ENCODE measurements at regions not wholly inside any gene's neighbourhood (a gene's known extent, or its start where the extent isn't known, plus 50 kb on each side); places are given as distances from the start of the nearest gene placed in this dataset.

DNA sequence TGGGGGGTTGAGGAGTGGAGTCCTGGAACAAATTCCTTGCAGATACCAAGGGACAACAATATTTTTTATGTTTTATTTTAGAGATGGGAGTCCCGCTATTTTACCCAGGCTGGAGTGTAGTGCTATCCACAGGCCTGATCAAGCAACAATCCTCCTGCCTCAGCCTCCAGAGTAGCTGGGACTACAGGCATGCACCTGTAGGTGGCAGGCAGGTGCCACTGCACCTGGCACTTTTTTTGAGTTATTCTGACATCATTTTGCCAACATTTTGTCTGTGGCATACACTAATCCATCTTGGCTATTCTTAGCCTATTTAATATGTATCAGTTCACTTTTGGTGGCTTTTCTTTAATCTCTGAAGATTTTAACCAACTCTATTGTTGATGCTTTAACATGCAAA is 317.8 kb upstream of the MTPN start:
- TF ChIP-seq NPAS2 (CRISPR knock-in tag; IDR thresholded peaks at IDR 0.05; ENCODE audit: borderline replicate concordance) (no peak), RAD21 (conservative IDR thresholded peaks at IDR 0.05 in 1 of 2, IDR thresholded peaks at IDR 0.05 in 1 of 2) (no peak), MAX (IDR thresholded peaks at IDR 0.05) (no peak), CHD2 (IDR thresholded peaks at IDR 0.05; ENCODE audit: low read length, partially characterized antibody) (no peak), POLR2A (IDR thresholded peaks at IDR 0.05; ENCODE audit: low read length) (no peak)
- TF ChIP-seq, protein P1, sequence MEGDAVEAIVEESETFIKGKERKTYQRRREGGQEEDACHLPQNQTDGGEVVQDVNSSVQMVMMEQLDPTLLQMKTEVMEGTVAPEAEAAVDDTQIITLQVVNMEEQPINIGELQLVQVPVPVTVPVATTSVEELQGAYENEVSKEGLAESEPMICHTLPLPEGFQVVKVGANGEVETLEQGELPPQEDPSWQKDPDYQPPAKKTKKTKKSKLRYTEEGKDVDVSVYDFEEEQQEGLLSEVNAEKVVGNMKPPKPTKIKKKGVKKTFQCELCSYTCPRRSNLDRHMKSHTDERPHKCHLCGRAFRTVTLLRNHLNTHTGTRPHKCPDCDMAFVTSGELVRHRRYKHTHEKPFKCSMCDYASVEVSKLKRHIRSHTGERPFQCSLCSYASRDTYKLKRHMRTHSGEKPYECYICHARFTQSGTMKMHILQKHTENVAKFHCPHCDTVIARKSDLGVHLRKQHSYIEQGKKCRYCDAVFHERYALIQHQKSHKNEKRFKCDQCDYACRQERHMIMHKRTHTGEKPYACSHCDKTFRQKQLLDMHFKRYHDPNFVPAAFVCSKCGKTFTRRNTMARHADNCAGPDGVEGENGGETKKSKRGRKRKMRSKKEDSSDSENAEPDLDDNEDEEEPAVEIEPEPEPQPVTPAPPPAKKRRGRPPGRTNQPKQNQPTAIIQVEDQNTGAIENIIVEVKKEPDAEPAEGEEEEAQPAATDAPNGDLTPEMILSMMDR (IDR thresholded peaks at IDR 0.05) = no peak
